ENCODE measurements at regions not wholly inside any gene's neighbourhood (a gene's known extent, or its start where the extent isn't known, plus 50 kb on each side); places are given as distances from the start of the nearest gene placed in this dataset.

GRCh38 chr11:69936771-69937170, 117.6 kb upstream of the FGF3 start:
- no peaks in the 10 kb centered on the region for H3K9me3 ChIP-seq (replicated peaks; ENCODE audit: control insufficient read depth, insufficient read depth, low read length)
- no peak overlapping the region for H3K27ac ChIP-seq (ENCODE audit: control insufficient read depth, insufficient read depth)
- RAD21 ChIA-PET (ENCODE audit: unreplicated experiment): no interaction called here
- no peaks in the 10 kb centered on the region for H3K79me2 ChIP-seq (ENCODE audit: control insufficient read depth, insufficient read depth, low read length)
- 86% methylated on average over 2 of the region's 2 CpGs for WGBS (ENCODE audit: insufficient coverage, insufficient replicate concordance, low lambda C conversion rate, missing lambda C conversion rate)
- POLR2A ChIA-PET: no interaction called here
- H3K36me3 ChIP-seq (ENCODE audit: control insufficient read depth in 2 of 2, insufficient read depth in 2 of 2, low read length in 1 of 2): no peaks in the 10 kb centered on the region
- no peak for FAIRE-seq
- H4K20me1 ChIP-seq (ENCODE audit: control insufficient read depth, insufficient read depth): no peaks in the 10 kb centered on the region
- H2AFZ ChIP-seq (ENCODE audit: control insufficient read depth, low read depth, low read length): no peak overlapping the region
- no peak for DNase-seq (ENCODE audit: low read depth, low spot score)
- H3K4me2 ChIP-seq (ENCODE audit: control insufficient read depth, insufficient read depth): no peak overlapping the region
- H3K27me3 ChIP-seq (replicated peaks in 1 of 2; ENCODE audit: control insufficient read depth in 2 of 2, insufficient read depth in 2 of 2, low read length in 1 of 2): peaks cover 0 to 4% of the 10 kb centered on the region in 2 experiments; a peak in 2 of 4 replicates
- intact Hi-C loops (cut with micrococcal nuclease; ENCODE audit: unreplicated experiment) (no loop called here), in situ Hi-C loops (cut with MboI) (no loop called here)
- BruUV-seq (replicated peaks): no TSS peak
- H3K4me3 ChIP-seq: no peak overlapping the region
- CTCF ChIA-PET: no interaction called here
- TF ChIP-seq EGR1 (IDR thresholded peaks at IDR 0.05; ENCODE audit: borderline replicate concordance in 1 of 2, low read depth in 2 of 2, low read length in 2 of 2): no peak
- TF ChIP-seq TAF1 (IDR thresholded peaks at IDR 0.05; ENCODE audit: borderline replicate concordance, low read depth, low read length): no peak
- TF ChIP-seq SMAD5 (IDR thresholded peaks at IDR 0.05; ENCODE audit: low read depth): no peak
- no peak for TF ChIP-seq EP300 (IDR thresholded peaks at IDR 0.05; ENCODE audit: borderline replicate concordance in 1 of 2, control insufficient read depth in 1 of 2, low read depth in 2 of 2, low read length in 2 of 2)
- TF ChIP-seq, protein P1, sequence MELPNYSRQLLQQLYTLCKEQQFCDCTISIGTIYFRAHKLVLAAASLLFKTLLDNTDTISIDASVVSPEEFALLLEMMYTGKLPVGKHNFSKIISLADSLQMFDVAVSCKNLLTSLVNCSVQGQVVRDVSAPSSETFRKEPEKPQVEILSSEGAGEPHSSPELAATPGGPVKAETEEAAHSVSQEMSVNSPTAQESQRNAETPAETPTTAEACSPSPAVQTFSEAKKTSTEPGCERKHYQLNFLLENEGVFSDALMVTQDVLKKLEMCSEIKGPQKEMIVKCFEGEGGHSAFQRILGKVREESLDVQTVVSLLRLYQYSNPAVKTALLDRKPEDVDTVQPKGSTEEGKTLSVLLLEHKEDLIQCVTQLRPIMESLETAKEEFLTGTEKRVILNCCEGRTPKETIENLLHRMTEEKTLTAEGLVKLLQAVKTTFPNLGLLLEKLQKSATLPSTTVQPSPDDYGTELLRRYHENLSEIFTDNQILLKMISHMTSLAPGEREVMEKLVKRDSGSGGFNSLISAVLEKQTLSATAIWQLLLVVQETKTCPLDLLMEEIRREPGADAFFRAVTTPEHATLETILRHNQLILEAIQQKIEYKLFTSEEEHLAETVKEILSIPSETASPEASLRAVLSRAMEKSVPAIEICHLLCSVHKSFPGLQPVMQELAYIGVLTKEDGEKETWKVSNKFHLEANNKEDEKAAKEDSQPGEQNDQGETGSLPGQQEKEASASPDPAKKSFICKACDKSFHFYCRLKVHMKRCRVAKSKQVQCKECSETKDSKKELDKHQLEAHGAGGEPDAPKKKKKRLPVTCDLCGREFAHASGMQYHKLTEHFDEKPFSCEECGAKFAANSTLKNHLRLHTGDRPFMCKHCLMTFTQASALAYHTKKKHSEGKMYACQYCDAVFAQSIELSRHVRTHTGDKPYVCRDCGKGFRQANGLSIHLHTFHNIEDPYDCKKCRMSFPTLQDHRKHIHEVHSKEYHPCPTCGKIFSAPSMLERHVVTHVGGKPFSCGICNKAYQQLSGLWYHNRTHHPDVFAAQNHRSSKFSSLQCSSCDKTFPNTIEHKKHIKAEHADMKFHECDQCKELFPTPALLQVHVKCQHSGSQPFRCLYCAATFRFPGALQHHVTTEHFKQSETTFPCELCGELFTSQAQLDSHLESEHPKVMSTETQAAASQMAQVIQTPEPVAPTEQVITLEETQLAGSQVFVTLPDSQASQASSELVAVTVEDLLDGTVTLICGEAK (IDR thresholded peaks at IDR 0.05; ENCODE audit: borderline replicate concordance): no peak
- no peak for TF ChIP-seq RUNX3 (IDR thresholded peaks at IDR 0.05; ENCODE audit: low read length)
- TF ChIP-seq SIN3A (IDR thresholded peaks at IDR 0.05; ENCODE audit: low read depth, low read length): no peak
- H3K9ac ChIP-seq (ENCODE audit: control insufficient read depth, insufficient read depth, low read length): no peak overlapping the region
- no peak for ATAC-seq
- SMC1A ChIA-PET (ENCODE audit: uncharacterized antibody, unreplicated experiment): no interaction called here
- H3K4me1 ChIP-seq (ENCODE audit: control insufficient read depth, insufficient read depth, low read length): no peaks in the 10 kb centered on the region

All from GM12878 (cell line).